GM23248 (cell line): ENCODE measurements at regions not wholly inside any gene's neighbourhood (a gene's known extent, or its start where the extent isn't known, plus 50 kb on each side); places are given as distances from the start of the nearest gene placed in this dataset.

Source experiments
- EZH2 ChIP-seq: fragments of 200-600 bp; sonication (generic); IDR thresholded peaks from 2 replicates; pipeline ENCODE4 v1.6.1; 2018; ENCODE audit warnings: antibody characterized with exemption, mild to moderate bottlenecking; ENCODE audit not compliant: insufficient read depth, poor library complexity, severe bottlenecking
- EZH2phosphoT487 ChIP-seq: fragments of 200-600 bp; sonication (generic); IDR thresholded peaks from 2 replicates; pipeline ENCODE4 v1.6.1; 2018; ENCODE audit warnings: antibody characterized with exemption, moderate library complexity, mild to moderate bottlenecking, low read depth; ENCODE audit not compliant: insufficient read depth

DNA sequence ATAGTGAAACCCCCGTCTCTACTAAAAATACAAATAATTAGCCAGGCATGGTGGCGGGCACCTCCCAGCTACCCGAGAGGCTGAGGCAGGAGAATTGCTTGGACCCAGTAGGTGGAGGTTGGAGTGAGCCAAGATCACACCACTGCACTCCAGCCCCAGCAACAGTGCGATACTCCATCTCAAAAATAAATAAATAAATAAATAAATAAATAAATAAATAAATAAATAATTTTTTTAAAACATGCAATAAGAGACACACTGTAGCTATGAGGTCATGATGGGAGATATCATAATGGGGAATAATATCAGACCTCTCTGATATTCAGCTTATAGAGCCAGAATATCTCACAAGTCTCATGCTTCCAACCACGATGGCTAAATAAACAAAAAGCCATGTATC is 82.3 kb downstream of the CD24 start:
- TF ChIP-seq EZH2 (no peak), EZH2phosphoT487 (no peak)
